Endothelial cell of umbilical vein (primary cell): ENCODE measurements at regions not wholly inside any gene's neighbourhood (a gene's known extent, or its start where the extent isn't known, plus 50 kb on each side); places are given as distances from the start of the nearest gene placed in this dataset.

Experiments used
- BruUV-seq: library from RNA; stranded (reverse); fragments of 400-500 nt; replicated peaks from 2 replicates; lab custom pipeline; 2021; lab: Mats Ljungman, UMichigan
- CTCF ChIA-PET: fragments of 300-600, 350-600 bp; sonication (Branson Sonifier 250); formaldehyde crosslinking; loops from one replicate; lab custom pipeline; 2021; ENCODE audit warnings: antibody characterized with exemption, inconsistent platforms; lab: Charles Lee
- POLR2A ChIA-PET: fragments of 300-600, 350-600 bp; sonication (Branson Sonifier 250); formaldehyde crosslinking; loops from one replicate; lab custom pipeline; 2021; ENCODE audit warnings: antibody characterized with exemption, inconsistent platforms; lab: Charles Lee
- DNase-seq: peaks from one replicate; pipeline ENCODE4 v3.0.0-alpha.2; 2011; ENCODE audit warnings: low read depth, low spot score
- FAIRE-seq: peaks from 2 replicates; lab custom pipeline; 2011; peaks lifted over from hg19 to GRCh38; lab: Jason Lieb, UNC
- H2AFZ ChIP-seq: 2 replicates; pipeline ENCODE4 v1.6.0; 2012; ENCODE audit warnings: low read depth, low read length, control low read depth, inconsistent platforms
- H3K27ac ChIP-seq: 2 replicates; pipeline ENCODE4 v1.5.1; 2011; ENCODE audit warnings: low read depth, mild to moderate bottlenecking, control low read depth, low read length, moderate library complexity; ENCODE audit not compliant: insufficient read depth
- H3K27me3 ChIP-seq, 2 experiments: 2 replicates each; pipeline versions ENCODE4 v1.6.0 to v1.6.1; 2011; ENCODE audit warnings: low read length in 2 of 2, mixed read lengths in 1 of 2; ENCODE audit not compliant: control insufficient read depth in 2 of 2, insufficient read depth in 2 of 2
- H3K36me3 ChIP-seq, 2 experiments: 2 replicates in 1 of 2; 3 replicates in 1 of 2; pipeline ENCODE4 v1.5.1; 2011; ENCODE audit warnings: low read length in 2 of 2, mild to moderate bottlenecking in 1 of 2, moderate library complexity in 1 of 2; ENCODE audit not compliant: control insufficient read depth in 2 of 2, insufficient read depth in 2 of 2; ENCODE audit errors: extremely low read depth in 1 of 2
- H3K4me1 ChIP-seq: 3 replicates; pipeline ENCODE4 v1.5.1; 2011; ENCODE audit warnings: mild to moderate bottlenecking, low read length; ENCODE audit not compliant: control insufficient read depth, insufficient read depth; ENCODE audit errors: extremely low read depth
- H3K4me2 ChIP-seq: 2 replicates; pipeline ENCODE4 v1.6.1; 2011; ENCODE audit warnings: low read length, control low read depth, mixed read lengths; ENCODE audit not compliant: insufficient read depth
- H3K4me3 ChIP-seq, 3 experiments: fragments of 200-600 bp in 1 of 3; sonication (generic), shearing (Covaris generic) in 1 of 3; replicated peaks in 1 of 3; 2 replicates each; pipeline ENCODE4 v1.5.1; 2011 to 2016; ENCODE audit warnings: control low read depth in 3 of 3, low read length in 3 of 3, mild to moderate bottlenecking in 2 of 3, inconsistent platforms in 1 of 3, low read depth in 1 of 3, moderate library complexity in 1 of 3; ENCODE audit not compliant: insufficient read depth in 1 of 3
- H3K79me2 ChIP-seq: 2 replicates; pipeline ENCODE4 v1.6.0; 2012; ENCODE audit warnings: low read length, inconsistent platforms; ENCODE audit not compliant: control insufficient read depth, insufficient read depth
- H3K9ac ChIP-seq: replicated peaks from 2 replicates; pipeline ENCODE3; 2011; ENCODE audit warnings: low read length, control low read depth; ENCODE audit not compliant: insufficient read depth; ENCODE audit errors: extremely low read depth
- H3K9me1 ChIP-seq: replicated peaks from 3 replicates; pipeline ENCODE4 v1.6.0; 2011; ENCODE audit warnings: mild to moderate bottlenecking, low read length; ENCODE audit not compliant: control insufficient read depth, insufficient read depth; ENCODE audit errors: extremely low read depth
- H3K9me3 ChIP-seq: replicated peaks from 2 replicates; pipeline ENCODE4 v1.5.1; 2012; ENCODE audit warnings: low read length, inconsistent platforms; ENCODE audit not compliant: control insufficient read depth, insufficient read depth
- H4K20me1 ChIP-seq: replicated peaks from 2 replicates; pipeline ENCODE3; 2011; ENCODE audit warnings: mild to moderate bottlenecking, low read length; ENCODE audit not compliant: control insufficient read depth, insufficient read depth; ENCODE audit errors: extremely low read depth
- CTCF ChIP-seq, 2 donors: IDR thresholded peaks; 1 replicate in 1 of 2; 2 replicates in 1 of 2; pipeline ENCODE4 v1.5.1; 2011; ENCODE audit warnings: low read length in 2 of 2, mild to moderate bottlenecking in 2 of 2, moderate library complexity in 2 of 2, control low read depth in 1 of 2, inconsistent platforms in 1 of 2, low read depth in 1 of 2; ENCODE audit not compliant: insufficient read depth in 1 of 2; ENCODE audit errors: extremely low read depth in 1 of 2
- EZH2 ChIP-seq: IDR thresholded peaks from 2 replicates; pipeline ENCODE4 v1.6.1; 2012; ENCODE audit warnings: borderline replicate concordance, low read depth, mild to moderate bottlenecking, moderate library complexity, low read length, inconsistent platforms; ENCODE audit not compliant: severe bottlenecking
- FOS ChIP-seq: IDR thresholded peaks from 2 replicates; pipeline ENCODE4 v1.6.1; 2011; ENCODE audit warnings: mild to moderate bottlenecking, low read length, moderate library complexity, borderline replicate concordance; ENCODE audit not compliant: insufficient read depth
- GATA2 ChIP-seq: IDR thresholded peaks from 2 replicates; pipeline ENCODE4 v1.7.0; 2011; ENCODE audit warnings: low read depth, mild to moderate bottlenecking, moderate library complexity, mixed read lengths, low read length; ENCODE audit not compliant: insufficient read length, insufficient read depth
- JUN ChIP-seq: IDR thresholded peaks from 2 replicates; pipeline ENCODE4 v1.6.1; 2011; ENCODE audit warnings: borderline replicate concordance, low read depth; ENCODE audit not compliant: insufficient read length, insufficient read depth
- MAX ChIP-seq: IDR thresholded peaks from 2 replicates; pipeline ENCODE4 v1.6.1; 2011; ENCODE audit not compliant: insufficient read depth, insufficient read length
- MYC ChIP-seq: IDR thresholded peaks from one replicate; pipeline ENCODE4 v1.6.1; 2011; ENCODE audit warnings: mild to moderate bottlenecking, low read depth, low read length
- POLR2A ChIP-seq: IDR thresholded peaks from 2 replicates; pipeline ENCODE4 v1.6.1; 2012; ENCODE audit warnings: low read depth, mild to moderate bottlenecking, control low read depth, low read length
- POLR2AphosphoS5 ChIP-seq: IDR thresholded peaks from 2 replicates; pipeline ENCODE4 v1.6.1; 2012; ENCODE audit warnings: low read depth, mild to moderate bottlenecking, control low read depth, low read length, moderate library complexity; ENCODE audit not compliant: insufficient read depth
- dilution Hi-C: fragments of 300-500 bp; cut with MboI; formaldehyde crosslinking; loops from one replicate; pipeline ENCODE4 v1.15.0; 2019; ENCODE audit warnings: low sequenced_read_pairs; ENCODE audit not compliant: extremely low pct_ligation_motif_present
- intact Hi-C: fragments of 100-400 bp; cut with micrococcal nuclease; formaldehyde crosslinking; loops from one replicate; pipeline ENCODE4 v1.10.0; 2022

GRCh38 chr4:62531731-62532130, 1331.6 kb downstream of the ADGRL3 start:
- peaks cover 2% of the 10 kb centered on the region for H3K9me3 ChIP-seq
- dilution Hi-C loops = no loop called here
- H3K27me3 ChIP-seq = no peaks in the 10 kb centered on the region
- H3K9ac ChIP-seq = no peak overlapping the region
- no peaks in the 10 kb centered on the region for H3K36me3 ChIP-seq
- BruUV-seq = no TSS peak
- no peaks in the 10 kb centered on the region for H3K79me2 ChIP-seq
- no peak for FAIRE-seq
- no peak overlapping the region for H2AFZ ChIP-seq
- intact Hi-C loops = no loop called here
- no peaks in the 10 kb centered on the region for H3K4me1 ChIP-seq
- no peak overlapping the region for H3K4me2 ChIP-seq
- no peaks in the 10 kb centered on the region for H4K20me1 ChIP-seq
- H3K9me1 ChIP-seq = no peaks in the 10 kb centered on the region
- H3K4me3 ChIP-seq = no peak overlapping the region
- CTCF ChIA-PET = no interaction called here
- H3K27ac ChIP-seq = no peak overlapping the region
- POLR2A ChIA-PET = no interaction called here
- no peak for DNase-seq
- TF ChIP-seq EZH2 (no peak), POLR2A (no peak), POLR2AphosphoS5 (no peak), GATA2 (no peak), JUN (no peak), CTCF (IDR thresholded peaks at IDR 0.05; ENCODE audit: extremely low read depth in 1 of 2, insufficient read depth in 1 of 2, low read depth in 1 of 2, low read length in 2 of 2) (no peak), MAX (no peak), MYC (no peak), FOS (no peak)
